LNCaP clone FGC (cell line): ENCODE measurements at regions not wholly inside any gene's neighbourhood (a gene's known extent, or its start where the extent isn't known, plus 50 kb on each side); places are given as distances from the start of the nearest gene placed in this dataset.

Source experiments
- DNase-seq: peaks from one replicate; pipeline ENCODE4 v3.0.0-alpha.2; 2011; ENCODE audit warnings: low read depth
- H3K4me3 ChIP-seq: 2 replicates; pipeline ENCODE4 v1.5.1; 2011; ENCODE audit warnings: mild to moderate bottlenecking, low read depth, low read length, control low read depth
- TF ChIP-seq, protein P1 (sequence below): IDR thresholded peaks from 2 replicates; pipeline ENCODE4 v1.5.1; 2012; ENCODE audit warnings: mild to moderate bottlenecking; ENCODE audit not compliant: control insufficient read depth, insufficient read depth; ENCODE audit errors: extremely low read depth

- H3K4me3 ChIP-seq = no peak overlapping the region
- no peak for DNase-seq
- TF ChIP-seq, protein P1, sequence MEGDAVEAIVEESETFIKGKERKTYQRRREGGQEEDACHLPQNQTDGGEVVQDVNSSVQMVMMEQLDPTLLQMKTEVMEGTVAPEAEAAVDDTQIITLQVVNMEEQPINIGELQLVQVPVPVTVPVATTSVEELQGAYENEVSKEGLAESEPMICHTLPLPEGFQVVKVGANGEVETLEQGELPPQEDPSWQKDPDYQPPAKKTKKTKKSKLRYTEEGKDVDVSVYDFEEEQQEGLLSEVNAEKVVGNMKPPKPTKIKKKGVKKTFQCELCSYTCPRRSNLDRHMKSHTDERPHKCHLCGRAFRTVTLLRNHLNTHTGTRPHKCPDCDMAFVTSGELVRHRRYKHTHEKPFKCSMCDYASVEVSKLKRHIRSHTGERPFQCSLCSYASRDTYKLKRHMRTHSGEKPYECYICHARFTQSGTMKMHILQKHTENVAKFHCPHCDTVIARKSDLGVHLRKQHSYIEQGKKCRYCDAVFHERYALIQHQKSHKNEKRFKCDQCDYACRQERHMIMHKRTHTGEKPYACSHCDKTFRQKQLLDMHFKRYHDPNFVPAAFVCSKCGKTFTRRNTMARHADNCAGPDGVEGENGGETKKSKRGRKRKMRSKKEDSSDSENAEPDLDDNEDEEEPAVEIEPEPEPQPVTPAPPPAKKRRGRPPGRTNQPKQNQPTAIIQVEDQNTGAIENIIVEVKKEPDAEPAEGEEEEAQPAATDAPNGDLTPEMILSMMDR = no peak
These were observed 141.3 kb downstream of the GNAT3 start for GRCh38 chr7:80370587-80370986.

GRCh38 chr7:80369321-80369720, 142.5 kb downstream of the GNAT3 start:
- TF ChIP-seq, protein P1 = no peak
- DNase-seq = no peak
- no peak overlapping the region for H3K4me3 ChIP-seq

- H3K4me3 ChIP-seq = no peak overlapping the region
- TF ChIP-seq, protein P1 = no peak
- no peak for DNase-seq
These were observed 149.2 kb downstream of the GNAT3 start for GRCh38 chr7:80362677-80363076.

GRCh38 chr7:80362010-80362618, 149.8 kb downstream of the GNAT3 start:
- no peak overlapping the region for H3K4me3 ChIP-seq
- DNase-seq = no peak
- TF ChIP-seq, protein P1 = no peak

- TF ChIP-seq, protein P1 = no peak
- DNase-seq = no peak
- H3K4me3 ChIP-seq = no peak overlapping the region
These were observed 152.4 kb downstream of the GNAT3 start for GRCh38 chr7:80359476-80359875.

DNA sequence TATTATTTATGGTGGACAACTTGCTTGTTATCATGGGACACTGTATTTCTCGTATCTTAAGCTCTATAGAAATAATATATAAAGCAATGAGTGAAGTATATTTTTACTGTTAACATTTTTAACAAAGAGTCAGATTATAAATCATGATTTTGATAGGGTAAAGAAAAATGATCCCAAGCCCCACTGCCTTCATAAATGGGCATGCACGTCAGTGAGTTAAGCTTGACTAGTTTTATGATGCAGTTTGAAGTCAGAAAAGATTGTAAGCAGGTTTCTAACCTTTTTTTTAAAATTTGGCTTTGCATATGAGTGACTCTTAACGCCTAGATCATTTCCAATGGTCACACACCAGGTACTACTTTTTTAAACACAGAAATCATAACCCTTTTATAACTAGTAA, 152.8 kb downstream of the GNAT3 start:
- no peak for DNase-seq
- no peak overlapping the region for H3K4me3 ChIP-seq
- TF ChIP-seq, protein P1 = no peak

DNA sequence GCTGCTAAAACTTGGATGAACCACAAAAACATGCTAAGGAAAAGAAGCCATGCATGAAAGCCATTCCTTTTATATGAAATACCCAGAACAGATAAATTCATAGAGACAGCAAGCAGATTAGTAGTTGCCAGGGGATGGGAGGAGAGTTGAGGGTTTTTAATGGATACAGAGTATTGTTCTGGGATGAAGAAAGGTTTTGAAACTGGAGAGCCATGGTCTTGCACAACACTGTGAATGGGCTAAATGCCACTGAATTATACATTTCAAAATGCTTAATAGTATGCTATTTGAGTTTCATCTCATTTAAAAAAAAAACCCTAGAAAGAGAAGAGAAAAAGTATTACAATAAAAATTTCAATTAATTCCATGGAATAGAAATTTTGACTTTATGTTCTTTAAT, 154.3 kb downstream of the GNAT3 start:
- DNase-seq = no peak
- H3K4me3 ChIP-seq = no peak overlapping the region
- TF ChIP-seq, protein P1 = no peak
